Progenitor cell of endocrine pancreas (in vitro differentiated cells): ENCODE measurements at regions not wholly inside any gene's neighbourhood (a gene's known extent, or its start where the extent isn't known, plus 50 kb on each side); places are given as distances from the start of the nearest gene placed in this dataset.

ENCODE experiments used
- DNase-seq: peaks from one replicate; pipeline ENCODE4 v3.0.0; 2021; ENCODE audit warnings: low spot score; ENCODE audit not compliant: unreplicated experiment
- H3K27ac Mint-ChIP-seq: 2 replicates; pipeline ENCODE4 v1.8.0; 2021; ENCODE audit warnings: mild to moderate bottlenecking, moderate library complexity, mixed read lengths
- H3K27me3 Mint-ChIP-seq: 2 replicates; pipeline ENCODE4 v1.8.0; 2021; ENCODE audit warnings: mixed read lengths
- H3K36me3 Mint-ChIP-seq: 2 replicates; pipeline ENCODE4 v1.8.0; 2022; ENCODE audit warnings: mixed read lengths; ENCODE audit not compliant: insufficient read depth
- H3K4me1 Mint-ChIP-seq: 2 replicates; pipeline ENCODE4 v1.8.0; 2021; ENCODE audit warnings: low read depth, mixed read lengths
- H3K4me3 Mint-ChIP-seq: 2 replicates; pipeline ENCODE4 v1.8.0; 2021; ENCODE audit warnings: low read depth, mild to moderate bottlenecking, moderate library complexity, mixed read lengths
- H3K9me3 Mint-ChIP-seq: 2 replicates; pipeline ENCODE4 v1.8.0; 2021; ENCODE audit warnings: low read depth, mixed read lengths
- TF ChIP-seq, protein P1 (sequence below): fragments of 200-600 bp; sonication (generic); IDR thresholded peaks from one replicate; pipeline ENCODE4 v1.5.0; 2021; ENCODE audit warnings: antibody characterized with exemption, mild to moderate bottlenecking; ENCODE audit not compliant: unreplicated experiment

DNA sequence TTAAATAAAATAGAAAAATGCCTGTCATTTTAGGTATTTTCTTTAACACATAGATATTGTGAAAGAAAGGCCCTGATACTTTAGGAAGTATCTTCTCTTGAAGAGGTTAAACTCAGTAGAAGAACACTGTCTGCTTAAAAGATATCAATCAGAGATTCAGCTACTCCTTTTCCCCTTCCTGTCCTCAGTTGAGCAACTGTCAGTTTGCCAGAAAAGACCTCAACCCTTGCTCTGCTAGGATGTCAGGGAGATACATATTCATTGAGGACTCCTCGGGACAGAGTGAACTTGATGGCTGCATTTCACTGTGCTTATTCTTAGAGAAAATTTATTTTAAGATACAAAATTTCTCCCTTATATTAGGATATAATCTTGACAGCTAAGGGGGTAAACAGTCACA, 173.6 kb upstream of the CACNA2D1 start:
- no peak for DNase-seq
- no peak overlapping the region for H3K27ac Mint-ChIP-seq
- no peaks in the 10 kb centered on the region for H3K4me1 Mint-ChIP-seq
- H3K9me3 Mint-ChIP-seq, result no peaks in the 10 kb centered on the region
- H3K27me3 Mint-ChIP-seq, result no peaks in the 10 kb centered on the region
- H3K36me3 Mint-ChIP-seq, result no peaks in the 10 kb centered on the region
- H3K4me3 Mint-ChIP-seq, result no peak overlapping the region
- TF ChIP-seq, protein P1, sequence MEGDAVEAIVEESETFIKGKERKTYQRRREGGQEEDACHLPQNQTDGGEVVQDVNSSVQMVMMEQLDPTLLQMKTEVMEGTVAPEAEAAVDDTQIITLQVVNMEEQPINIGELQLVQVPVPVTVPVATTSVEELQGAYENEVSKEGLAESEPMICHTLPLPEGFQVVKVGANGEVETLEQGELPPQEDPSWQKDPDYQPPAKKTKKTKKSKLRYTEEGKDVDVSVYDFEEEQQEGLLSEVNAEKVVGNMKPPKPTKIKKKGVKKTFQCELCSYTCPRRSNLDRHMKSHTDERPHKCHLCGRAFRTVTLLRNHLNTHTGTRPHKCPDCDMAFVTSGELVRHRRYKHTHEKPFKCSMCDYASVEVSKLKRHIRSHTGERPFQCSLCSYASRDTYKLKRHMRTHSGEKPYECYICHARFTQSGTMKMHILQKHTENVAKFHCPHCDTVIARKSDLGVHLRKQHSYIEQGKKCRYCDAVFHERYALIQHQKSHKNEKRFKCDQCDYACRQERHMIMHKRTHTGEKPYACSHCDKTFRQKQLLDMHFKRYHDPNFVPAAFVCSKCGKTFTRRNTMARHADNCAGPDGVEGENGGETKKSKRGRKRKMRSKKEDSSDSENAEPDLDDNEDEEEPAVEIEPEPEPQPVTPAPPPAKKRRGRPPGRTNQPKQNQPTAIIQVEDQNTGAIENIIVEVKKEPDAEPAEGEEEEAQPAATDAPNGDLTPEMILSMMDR, result no peak

DNA sequence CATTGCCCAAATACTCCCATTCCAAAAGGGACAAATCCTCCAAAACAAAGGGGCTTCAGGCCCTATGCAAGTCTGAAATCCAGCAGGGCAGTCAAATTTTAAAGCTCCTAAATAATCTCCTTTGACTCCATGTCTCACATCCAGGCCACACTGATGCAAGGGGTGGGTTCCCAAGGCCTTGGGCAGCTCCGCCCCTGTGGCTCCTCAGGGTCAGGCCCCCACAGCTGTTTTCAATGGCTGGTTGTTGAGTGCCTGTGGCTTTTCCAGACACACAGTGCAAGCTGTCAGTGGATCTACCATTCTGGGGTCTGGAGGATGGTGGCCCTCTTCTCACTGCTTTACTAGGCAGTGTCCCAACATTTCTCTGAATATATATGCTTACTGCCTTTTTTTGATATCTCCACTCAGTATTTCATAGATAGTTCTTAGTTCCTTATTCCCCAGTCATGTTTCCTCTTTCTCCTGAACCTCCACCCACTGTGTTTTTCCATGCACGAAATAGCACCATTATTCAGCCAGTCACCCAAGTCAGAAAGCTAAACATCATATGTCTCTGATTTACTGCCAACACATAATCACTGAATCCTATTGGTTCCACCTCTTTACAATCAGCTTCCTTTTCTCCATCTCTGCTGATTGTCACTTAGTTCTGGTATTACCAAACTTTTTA, 172.6 kb upstream of the CACNA2D1 start:
- DNase-seq, result no peak
- Mint-ChIP-seq H3K4me1 (no peaks in the 10 kb centered on the region), H3K4me3 (no peak overlapping the region), H3K27ac (no peak overlapping the region), H3K36me3 (no peaks in the 10 kb centered on the region), H3K9me3 (no peaks in the 10 kb centered on the region), H3K27me3 (no peaks in the 10 kb centered on the region)
- TF ChIP-seq, protein P1, result no peak

DNA sequence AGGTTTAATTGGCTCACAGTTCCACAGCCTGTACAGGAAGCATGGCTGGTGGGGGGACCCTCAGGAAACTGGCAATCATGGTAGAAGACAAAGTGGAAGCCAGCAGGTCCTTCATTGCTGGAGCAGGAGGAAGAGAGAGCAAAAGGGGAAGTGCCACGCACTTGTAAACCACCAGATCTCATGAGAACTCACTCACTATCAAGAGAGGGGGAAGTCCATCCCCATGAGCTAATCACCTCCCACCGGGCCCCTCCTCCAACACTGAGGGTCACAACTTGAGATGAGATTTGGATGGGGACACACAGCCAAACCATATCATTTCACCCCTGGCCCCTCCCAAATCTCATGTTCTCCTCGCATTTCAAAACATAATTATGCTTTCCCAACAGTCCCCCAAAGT, 171.9 kb upstream of the CACNA2D1 start:
- H3K36me3 Mint-ChIP-seq, result no peaks in the 10 kb centered on the region
- no peaks in the 10 kb centered on the region for H3K9me3 Mint-ChIP-seq

DNA sequence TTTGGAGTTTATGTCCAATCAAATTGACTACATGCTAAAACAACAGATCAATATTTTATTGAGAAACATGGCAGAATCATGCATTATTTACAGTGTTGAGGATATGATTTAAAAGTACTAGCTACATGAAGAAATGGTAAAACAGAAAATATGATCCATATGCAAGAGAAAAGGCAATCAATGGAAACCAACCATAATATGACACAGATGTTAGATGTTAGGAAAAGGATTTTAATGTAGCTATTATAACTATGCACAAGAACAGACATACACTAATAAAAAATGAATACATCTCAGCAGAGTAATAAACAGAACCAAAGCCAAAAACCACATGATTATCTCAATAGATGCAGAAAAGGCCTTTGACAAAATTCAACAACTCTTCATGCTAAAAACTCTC, 166.2 kb upstream of the CACNA2D1 start:
- Mint-ChIP-seq H3K27me3 (no peaks in the 10 kb centered on the region), H3K27ac (no peak overlapping the region), H3K4me1 (no peaks in the 10 kb centered on the region), H3K4me3 (no peak overlapping the region), H3K36me3 (no peaks in the 10 kb centered on the region), H3K9me3 (no peaks in the 10 kb centered on the region)
- TF ChIP-seq, protein P1, result no peak
- DNase-seq, result no peak

More for the DNA sequence above, 171.9 kb upstream of the CACNA2D1 start:
- Mint-ChIP-seq H3K4me1 (no peaks in the 10 kb centered on the region), H3K4me3 (no peak overlapping the region), H3K27ac (no peak overlapping the region), H3K27me3 (no peaks in the 10 kb centered on the region)
- TF ChIP-seq, protein P1, result no peak
- no peak for DNase-seq

DNA sequence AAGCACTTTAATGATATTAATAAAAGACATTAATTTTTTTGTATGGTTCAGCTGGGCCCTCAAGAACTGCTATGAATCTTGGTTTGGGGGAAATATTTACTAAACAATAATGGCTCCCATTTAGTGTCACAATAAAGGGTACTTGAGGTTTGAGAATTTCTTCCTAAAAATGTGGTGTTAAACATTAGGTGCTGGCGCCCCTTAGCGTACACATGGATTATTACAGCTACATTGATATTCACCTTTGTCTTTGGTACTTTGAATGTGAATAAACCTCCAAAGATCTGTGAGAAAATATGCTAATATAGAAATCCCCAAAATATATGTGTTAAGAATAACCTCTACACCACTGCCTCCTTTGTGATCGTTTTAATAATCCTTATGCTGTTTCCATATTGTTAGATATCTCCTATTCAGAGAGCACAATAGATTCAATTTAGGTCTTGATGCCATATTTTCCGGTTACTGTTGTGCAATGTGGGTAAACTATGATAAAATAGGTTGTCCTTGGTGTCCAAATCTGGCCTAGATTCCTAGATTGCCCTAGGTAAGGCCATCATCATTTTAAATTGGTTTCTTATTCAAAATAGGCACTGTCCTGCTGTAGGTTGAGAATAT, 161.8 kb upstream of the CACNA2D1 start:
- H3K27ac Mint-ChIP-seq, result no peak overlapping the region
- no peak overlapping the region for H3K4me3 Mint-ChIP-seq
- H3K4me1 Mint-ChIP-seq, result no peaks in the 10 kb centered on the region
- H3K27me3 Mint-ChIP-seq, result no peaks in the 10 kb centered on the region
- no peak for DNase-seq
- H3K9me3 Mint-ChIP-seq, result no peaks in the 10 kb centered on the region
- H3K36me3 Mint-ChIP-seq, result no peaks in the 10 kb centered on the region
- TF ChIP-seq, protein P1, result peak; percentile 87
